ENCODE measurements at regions not wholly inside any gene's neighbourhood (a gene's known extent, or its start where the extent isn't known, plus 50 kb on each side); places are given as distances from the start of the nearest gene placed in this dataset.

GRCh38 chr9:82511626-82512025, 523.1 kb downstream of the SPATA31D1 start:
- DNase-seq, result no peak
- H3K4me1 Mint-ChIP-seq, result no peaks in the 10 kb centered on the region
- no peaks in the 10 kb centered on the region for H3K27me3 Mint-ChIP-seq

GRCh38 chr9:82512728-82513127, 524.2 kb downstream of the SPATA31D1 start:
- no peak for DNase-seq
- no peak overlapping the region for H3K4me3 Mint-ChIP-seq
- no peak for ATAC-seq
- peaks cover 4 to 8% of the 10 kb centered on the region in 2 donors for H3K9me3 Mint-ChIP-seq
- H3K4me1 Mint-ChIP-seq, result no peaks in the 10 kb centered on the region
- H3K27me3 Mint-ChIP-seq, result no peaks in the 10 kb centered on the region
- H3K27ac Mint-ChIP-seq, result no peak overlapping the region

More at GRCh38 chr9:82511626-82512025, 523.1 kb downstream of the SPATA31D1 start:
- H3K4me3 Mint-ChIP-seq, result no peak overlapping the region
- H3K27ac Mint-ChIP-seq, result no peak overlapping the region
- no peak for ATAC-seq
- H3K9me3 Mint-ChIP-seq, result peaks cover 8 to 19% of the 10 kb centered on the region in 2 donors

DNA sequence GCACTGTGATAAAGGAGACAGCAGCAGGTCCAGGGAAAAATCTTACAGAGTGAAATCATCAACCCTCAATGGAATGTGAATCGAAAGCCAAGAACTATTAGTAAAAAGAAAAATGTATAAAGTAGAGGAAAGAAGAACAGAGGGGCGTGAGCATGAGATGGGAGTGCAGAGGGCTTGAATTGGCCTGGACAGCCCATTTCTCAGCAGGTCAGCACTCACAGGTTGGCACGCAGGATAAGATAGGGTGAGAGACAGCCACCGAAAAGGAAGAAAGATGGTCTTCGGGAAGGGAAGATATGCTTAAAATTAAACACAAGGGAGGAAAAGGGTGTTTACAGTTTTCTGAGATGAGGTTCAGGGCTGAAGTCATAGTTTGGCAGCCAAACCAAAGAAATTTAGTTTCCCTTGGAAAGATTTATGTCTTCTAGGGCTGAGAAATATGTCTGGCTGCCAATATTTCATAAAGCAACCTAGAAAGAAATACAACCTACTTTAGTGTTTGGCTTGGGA, 524.7 kb downstream of the SPATA31D1 start:
- ATAC-seq (no peak), DNase-seq (no peak)
- no peak overlapping the region for H3K4me3 Mint-ChIP-seq
- H3K27ac Mint-ChIP-seq, result no peak overlapping the region
- peaks cover 3 to 7% of the 10 kb centered on the region in 2 donors for H3K9me3 Mint-ChIP-seq
- H3K4me1 Mint-ChIP-seq, result no peaks in the 10 kb centered on the region
- H3K27me3 Mint-ChIP-seq, result no peaks in the 10 kb centered on the region

GRCh38 chr9:82513976-82514735, 525.6 kb downstream of the SPATA31D1 start:
- ATAC-seq, result no peak
- H3K27ac Mint-ChIP-seq, result no peak overlapping the region

DNA sequence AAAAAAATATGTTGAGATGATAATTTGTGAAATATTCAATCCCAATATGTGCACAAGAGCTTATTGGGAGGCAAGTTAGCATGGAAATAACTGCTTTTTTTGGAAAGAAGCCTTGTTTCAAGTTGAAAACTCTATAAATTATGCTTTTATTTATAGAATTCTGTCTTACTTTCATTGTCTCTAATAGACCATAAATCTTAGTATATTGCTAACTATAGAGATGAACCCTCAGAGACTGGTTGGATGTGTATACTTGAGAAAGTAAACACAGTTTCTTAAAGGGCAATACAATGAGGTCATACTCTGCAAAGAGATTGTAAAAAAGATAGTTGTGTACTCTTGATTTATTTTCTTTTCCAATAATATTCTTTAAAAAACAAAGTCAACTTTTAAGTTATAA, 530.3 kb downstream of the SPATA31D1 start:
- no peak overlapping the region for H3K4me3 Mint-ChIP-seq
- ATAC-seq (no peak), DNase-seq (no peak)
- H3K27ac Mint-ChIP-seq, result no peak overlapping the region
- peaks cover 10 to 11% of the 10 kb centered on the region in 2 donors for H3K9me3 Mint-ChIP-seq
- no peaks in the 10 kb centered on the region for H3K4me1 Mint-ChIP-seq
- no peaks in the 10 kb centered on the region for H3K27me3 Mint-ChIP-seq

More at GRCh38 chr9:82513976-82514735, 525.6 kb downstream of the SPATA31D1 start:
- H3K9me3 Mint-ChIP-seq, result peaks cover 3 to 7% of the 10 kb centered on the region in 2 donors
- DNase-seq, result no peak
- no peaks in the 10 kb centered on the region for H3K27me3 Mint-ChIP-seq
- H3K4me1 Mint-ChIP-seq, result no peaks in the 10 kb centered on the region
- no peak overlapping the region for H3K4me3 Mint-ChIP-seq

GRCh38 chr9:82519332-82519731, 530.8 kb downstream of the SPATA31D1 start:
- no peaks in the 10 kb centered on the region for H3K4me1 Mint-ChIP-seq
- no peak for ATAC-seq
- DNase-seq, result no peak
- H3K27me3 Mint-ChIP-seq, result no peaks in the 10 kb centered on the region
- no peak overlapping the region for H3K4me3 Mint-ChIP-seq
- no peak overlapping the region for H3K27ac Mint-ChIP-seq
- peaks cover 14 to 15% of the 10 kb centered on the region in 2 donors for H3K9me3 Mint-ChIP-seq

GRCh38 chr9:82524407-82524806, 535.8 kb downstream of the SPATA31D1 start:
- Mint-ChIP-seq H3K9me3 (peaks cover 31 to 48% of the 10 kb centered on the region in 2 donors), H3K27ac (no peak overlapping the region), H3K4me3 (no peak overlapping the region), H3K27me3 (no peaks in the 10 kb centered on the region), H3K4me1 (no peaks in the 10 kb centered on the region)
- DNase-seq (no peak), ATAC-seq (no peak)

DNA sequence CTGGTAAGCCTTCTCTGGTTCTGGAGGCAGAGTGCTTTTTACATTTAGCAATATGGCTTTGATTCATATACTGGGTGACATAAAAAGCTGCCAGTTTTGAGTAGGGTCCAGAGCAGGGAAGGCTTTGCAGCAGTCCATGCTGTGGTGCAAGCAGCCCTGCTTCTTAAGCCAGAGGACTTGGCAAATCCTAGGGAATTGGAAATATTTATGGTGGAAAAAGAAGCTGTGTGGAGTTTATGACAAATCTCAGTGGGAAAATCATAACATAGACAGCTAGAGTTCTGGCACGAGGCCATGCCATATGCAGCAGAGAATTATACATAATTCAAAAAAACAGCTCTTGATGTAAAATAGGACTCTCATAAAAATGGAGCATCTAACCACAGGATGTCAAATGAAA, 536.4 kb downstream of the RASEF start:
- DNase-seq, result no peak
- no peak overlapping the region for H3K4me3 Mint-ChIP-seq
- H3K27me3 Mint-ChIP-seq, result no peaks in the 10 kb centered on the region
- peaks cover 28 to 43% of the 10 kb centered on the region in 2 donors for H3K9me3 Mint-ChIP-seq
- no peak for ATAC-seq
- H3K27ac Mint-ChIP-seq, result no peak overlapping the region
- no peaks in the 10 kb centered on the region for H3K4me1 Mint-ChIP-seq

GRCh38 chr9:82531795-82532194, 531.1 kb downstream of the RASEF start:
- DNase-seq (no peak), ATAC-seq (no peak)
- H3K27ac Mint-ChIP-seq, result no peak overlapping the region
- no peak overlapping the region for H3K4me3 Mint-ChIP-seq
- no peaks in the 10 kb centered on the region for H3K27me3 Mint-ChIP-seq
- H3K4me1 Mint-ChIP-seq, result no peaks in the 10 kb centered on the region
- peaks cover 14 to 16% of the 10 kb centered on the region in 2 donors for H3K9me3 Mint-ChIP-seq

GRCh38 chr9:82532504-82533180, 530.3 kb downstream of the RASEF start:
- Mint-ChIP-seq H3K27ac (no peak overlapping the region), H3K27me3 (no peaks in the 10 kb centered on the region), H3K4me1 (no peaks in the 10 kb centered on the region), H3K4me3 (no peak overlapping the region), H3K9me3 (peaks cover 6 to 8% of the 10 kb centered on the region in 2 donors)
- no peak for DNase-seq
- ATAC-seq, result no peak

GRCh38 chr9:82535432-82535998, 527.4 kb downstream of the RASEF start:
- ATAC-seq (no peak), DNase-seq (no peak)
- Mint-ChIP-seq H3K27ac (no peak overlapping the region), H3K4me1 (no peaks in the 10 kb centered on the region), H3K4me3 (no peak overlapping the region), H3K27me3 (no peaks in the 10 kb centered on the region), H3K9me3 (no peaks in the 10 kb centered on the region)

- Mint-ChIP-seq H3K27me3 (no peaks in the 10 kb centered on the region), H3K27ac (no peak overlapping the region), H3K9me3 (no peaks in the 10 kb centered on the region), H3K4me3 (no peak overlapping the region), H3K4me1 (no peaks in the 10 kb centered on the region)
- DNase-seq, result no peak
- no peak for ATAC-seq
These were observed 524.3 kb downstream of the RASEF start for GRCh38 chr9:82538634-82539033.

- Mint-ChIP-seq H3K4me1 (no peaks in the 10 kb centered on the region), H3K27ac (no peak overlapping the region), H3K9me3 (no peaks in the 10 kb centered on the region), H3K4me3 (no peak overlapping the region), H3K27me3 (no peaks in the 10 kb centered on the region)
- ATAC-seq (no peak), DNase-seq (no peak)
These were observed 523.8 kb downstream of the RASEF start for GRCh38 chr9:82539146-82539545.

DNA sequence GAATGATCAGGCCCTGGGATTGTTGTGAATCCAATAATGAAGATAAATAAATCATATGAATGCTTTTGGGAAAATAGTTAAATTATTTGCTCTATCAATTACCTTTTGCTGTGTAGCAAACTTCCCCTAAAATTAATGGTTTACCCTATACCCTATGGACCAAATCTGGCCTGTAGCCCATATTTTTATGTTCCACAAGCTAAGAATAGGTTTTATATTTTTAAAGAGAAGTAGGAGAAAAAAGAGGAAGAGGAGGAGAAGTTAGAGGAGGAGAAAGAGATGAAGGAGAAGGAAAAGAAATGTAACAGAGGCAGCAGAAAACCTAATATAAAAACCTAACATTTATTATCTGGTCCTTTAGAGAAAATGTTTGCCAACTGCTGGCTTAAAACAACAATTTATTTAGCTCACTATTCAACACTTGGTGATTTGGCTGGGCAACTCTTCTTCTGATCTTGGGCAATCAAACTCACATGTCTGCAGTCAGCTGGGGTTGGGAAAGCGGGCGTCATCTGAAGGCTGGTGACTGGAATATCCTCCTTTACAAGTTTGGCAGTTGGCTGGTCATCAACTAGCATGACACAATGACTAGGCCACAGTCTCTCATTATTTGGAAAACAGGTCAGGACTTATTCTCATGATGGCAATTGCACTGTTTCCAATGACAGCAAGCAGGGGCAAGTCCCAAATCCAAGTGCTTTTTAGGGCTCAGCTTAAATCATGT, 522.9 kb downstream of the RASEF start:
- H3K9me3 Mint-ChIP-seq, result no peaks in the 10 kb centered on the region
- H3K4me3 Mint-ChIP-seq, result no peak overlapping the region
- no peak for ATAC-seq

GRCh38 chr9:82543726-82544125, 519.2 kb downstream of the RASEF start:
- no peak for ATAC-seq
- Mint-ChIP-seq H3K4me3 (no peak overlapping the region), H3K9me3 (peaks cover 0 to 5% of the 10 kb centered on the region in 2 donors), H3K27ac (no peak overlapping the region), H3K4me1 (no peaks in the 10 kb centered on the region), H3K27me3 (no peaks in the 10 kb centered on the region)
- DNase-seq, result no peak

More for the DNA sequence above, 522.9 kb downstream of the RASEF start:
- H3K27ac Mint-ChIP-seq, result no peak overlapping the region
- DNase-seq, result no peak
- H3K4me1 Mint-ChIP-seq, result no peaks in the 10 kb centered on the region
- no peaks in the 10 kb centered on the region for H3K27me3 Mint-ChIP-seq

Measured in stimulated activated naive CD8-positive, alpha-beta T cell treated with anti-CD3 and anti-CD28 coated beads, Interleukin-15, amount 100 ng/mL, for 72 hours (primary cell).